PC-3 (cell line): ENCODE measurements at regions not wholly inside any gene's neighbourhood (a gene's known extent, or its start where the extent isn't known, plus 50 kb on each side); places are given as distances from the start of the nearest gene placed in this dataset.

Source experiments
- CTCF ChIP-seq: fragments of 300-600 bp; sonication (generic); conservative IDR thresholded peaks from 2 replicates; pipeline ENCODE4 v1.5.1; 2017; ENCODE audit warnings: antibody characterized with exemption, low read depth, mild to moderate bottlenecking, low read length
- EZH2 ChIP-seq: fragments of 300-600 bp; sonication (generic); IDR thresholded peaks from one replicate; pipeline ENCODE4 v1.6.1; 2017; ENCODE audit warnings: antibody characterized with exemption, mild to moderate bottlenecking, low read length; ENCODE audit not compliant: unreplicated experiment
- EZH2phosphoT487 ChIP-seq: fragments of 300-600 bp; sonication (generic); IDR thresholded peaks from 2 replicates; pipeline ENCODE4 v1.6.1; 2018; ENCODE audit warnings: mild to moderate bottlenecking, antibody characterized with exemption, low read length, borderline replicate concordance

GRCh38 chr12:19808371-19808770, 369.1 kb downstream of the AEBP2 start:
- TF ChIP-seq CTCF (no peak), EZH2 (no peak), EZH2phosphoT487 (no peak)
